ENCODE measurements at regions not wholly inside any gene's neighbourhood (a gene's known extent, or its start where the extent isn't known, plus 50 kb on each side); places are given as distances from the start of the nearest gene placed in this dataset.

- DNase-seq = no peak
- no peaks in the 10 kb centered on the region for H3K36me3 ChIP-seq
- H3K4me1 ChIP-seq = no peaks in the 10 kb centered on the region; the same call in 1 of the 2 replicates
- H3K27ac ChIP-seq = no peak overlapping the region
- H3K9me3 ChIP-seq (replicated peaks) = no peaks in the 10 kb centered on the region
- no peaks in the 10 kb centered on the region for H3K27me3 ChIP-seq
- no peak overlapping the region for H3K4me3 ChIP-seq
Observed at GRCh38 chr21:27397578-27397977, 430.7 kb upstream of the ADAMTS5 start.

GRCh38 chr21:27393726-27394125 lies 426.8 kb upstream of the ADAMTS5 start:
- Histone ChIP-seq H3K36me3 (no peaks in the 10 kb centered on the region), H3K27ac (no peak overlapping the region), H3K4me1 (no peaks in the 10 kb centered on the region), H3K27me3 (no peaks in the 10 kb centered on the region), H3K4me3 (no peak overlapping the region), H3K9me3 (replicated peaks) (no peaks in the 10 kb centered on the region)
- no peak for DNase-seq

GRCh38 chr21:27391990-27392389 lies 425.1 kb upstream of the ADAMTS5 start:
- H3K9me3 ChIP-seq (replicated peaks) = no peaks in the 10 kb centered on the region
- H3K36me3 ChIP-seq = no peaks in the 10 kb centered on the region
- no peak overlapping the region for H3K27ac ChIP-seq
- no peak overlapping the region for H3K4me3 ChIP-seq
- H3K27me3 ChIP-seq = no peaks in the 10 kb centered on the region
- no peak for DNase-seq
- H3K4me1 ChIP-seq = no peaks in the 10 kb centered on the region

GRCh38 chr21:27390384-27390783 lies 423.5 kb upstream of the ADAMTS5 start:
- no peaks in the 10 kb centered on the region for H3K27me3 ChIP-seq
- no peak for DNase-seq
- no peaks in the 10 kb centered on the region for H3K4me1 ChIP-seq
- no peak overlapping the region for H3K4me3 ChIP-seq
- no peaks in the 10 kb centered on the region for H3K36me3 ChIP-seq
- no peak overlapping the region for H3K27ac ChIP-seq
- H3K9me3 ChIP-seq (replicated peaks) = no peaks in the 10 kb centered on the region

GRCh38 chr21:27388825-27389224 lies 421.9 kb upstream of the ADAMTS5 start:
- no peaks in the 10 kb centered on the region; the same call in 1 of the 2 replicates for H3K4me1 ChIP-seq
- DNase-seq = no peak
- H3K36me3 ChIP-seq = no peaks in the 10 kb centered on the region
- H3K9me3 ChIP-seq (replicated peaks) = 0 out of 2 replicates have a peak, but pooled peaks cover 4% of the 10 kb centered on the region
- H3K27ac ChIP-seq = no peak overlapping the region
- no peaks in the 10 kb centered on the region for H3K27me3 ChIP-seq
- no peak overlapping the region for H3K4me3 ChIP-seq

- Histone ChIP-seq H3K4me3 (no peak overlapping the region), H3K9me3 (replicated peaks) (0 out of 2 replicates have a peak, but pooled peaks cover 7% of the 10 kb centered on the region), H3K27me3 (no peaks in the 10 kb centered on the region), H3K27ac (no peak overlapping the region), H3K4me1 (peaks cover 9% of the 10 kb centered on the region; the same call in 1 of the 2 replicates), H3K36me3 (no peaks in the 10 kb centered on the region)
- no peak for DNase-seq
Observed at GRCh38 chr21:27382404-27382803, 415.5 kb upstream of the ADAMTS5 start.

- Histone ChIP-seq H3K9me3 (replicated peaks) (0 out of 2 replicates have a peak, but pooled peaks cover 7% of the 10 kb centered on the region), H3K27me3 (no peaks in the 10 kb centered on the region), H3K4me3 (no peak overlapping the region), H3K36me3 (no peaks in the 10 kb centered on the region), H3K27ac (no peak overlapping the region), H3K4me1 (peaks cover 9% of the 10 kb centered on the region; the same call in 1 of the 2 replicates)
- no peak for DNase-seq
Observed at GRCh38 chr21:27380303-27380702, 413.4 kb upstream of the ADAMTS5 start.

- Histone ChIP-seq H3K4me1 (peaks cover 9% of the 10 kb centered on the region; the same call in 1 of the 2 replicates), H3K36me3 (no peaks in the 10 kb centered on the region), H3K27ac (no peak overlapping the region), H3K27me3 (no peaks in the 10 kb centered on the region), H3K4me3 (no peak overlapping the region), H3K9me3 (replicated peaks) (0 out of 2 replicates have a peak, but pooled peaks cover 4% of the 10 kb centered on the region)
- DNase-seq = no peak
Observed at GRCh38 chr21:27379354-27379753, 412.5 kb upstream of the ADAMTS5 start.

GRCh38 chr21:27372381-27372780 lies 405.5 kb upstream of the ADAMTS5 start:
- Histone ChIP-seq H3K9me3 (replicated peaks) (no peaks in the 10 kb centered on the region), H3K4me3 (no peak overlapping the region)

GRCh38 chr21:27371975-27372331 lies 405.1 kb upstream of the ADAMTS5 start:
- H3K4me1 ChIP-seq = peaks cover 22% of the 10 kb centered on the region
- no peaks in the 10 kb centered on the region for H3K27me3 ChIP-seq
- H3K27ac ChIP-seq = peak overlapping the region; percentile 64
- no peak overlapping the region for H3K4me3 ChIP-seq
- H3K36me3 ChIP-seq = no peaks in the 10 kb centered on the region
- DNase-seq = peak in 1 of 2 experiments; percentile 16
- H3K9me3 ChIP-seq (replicated peaks) = no peaks in the 10 kb centered on the region

More at GRCh38 chr21:27372381-27372780, 405.5 kb upstream of the ADAMTS5 start:
- no peaks in the 10 kb centered on the region for H3K27me3 ChIP-seq
- H3K27ac ChIP-seq = peak overlapping the region; percentile 64
- H3K4me1 ChIP-seq = peaks cover 22% of the 10 kb centered on the region
- DNase-seq = no peak
- H3K36me3 ChIP-seq = no peaks in the 10 kb centered on the region

- DNase-seq = no peak
- Histone ChIP-seq H3K4me3 (no peak overlapping the region), H3K4me1 (peaks cover 22% of the 10 kb centered on the region), H3K27ac (peak overlapping the region; percentile 64), H3K36me3 (no peaks in the 10 kb centered on the region), H3K27me3 (no peaks in the 10 kb centered on the region), H3K9me3 (replicated peaks) (no peaks in the 10 kb centered on the region)
Observed at GRCh38 chr21:27371115-27371974, 404.5 kb upstream of the ADAMTS5 start.

GRCh38 chr21:27369978-27370571 lies 403.2 kb upstream of the ADAMTS5 start:
- Histone ChIP-seq H3K4me1 (peaks cover 22% of the 10 kb centered on the region), H3K36me3 (no peaks in the 10 kb centered on the region), H3K27ac (no peak overlapping the region), H3K27me3 (no peaks in the 10 kb centered on the region), H3K9me3 (replicated peaks) (no peaks in the 10 kb centered on the region), H3K4me3 (no peak overlapping the region)
- DNase-seq = no peak

- Histone ChIP-seq H3K27me3 (no peaks in the 10 kb centered on the region), H3K27ac (no peak overlapping the region), H3K9me3 (replicated peaks) (no peaks in the 10 kb centered on the region), H3K4me1 (peaks cover 22% of the 10 kb centered on the region), H3K36me3 (no peaks in the 10 kb centered on the region), H3K4me3 (no peak overlapping the region)
- DNase-seq = no peak
Observed at GRCh38 chr21:27369234-27369633, 402.3 kb upstream of the ADAMTS5 start.

- Histone ChIP-seq H3K27me3 (no peaks in the 10 kb centered on the region), H3K4me3 (no peak overlapping the region), H3K4me1 (peaks cover 9% of the 10 kb centered on the region), H3K27ac (no peak overlapping the region), H3K36me3 (no peaks in the 10 kb centered on the region), H3K9me3 (replicated peaks) (no peaks in the 10 kb centered on the region)
- DNase-seq = no peak
Observed at GRCh38 chr21:27366646-27367235, 399.9 kb upstream of the ADAMTS5 start.

GRCh38 chr21:27366036-27366435 lies 399.1 kb upstream of the ADAMTS5 start:
- Histone ChIP-seq H3K9me3 (replicated peaks) (no peaks in the 10 kb centered on the region), H3K27me3 (no peaks in the 10 kb centered on the region), H3K27ac (no peak overlapping the region), H3K4me1 (peaks cover 2% of the 10 kb centered on the region; the same call in 1 of the 2 replicates), H3K36me3 (no peaks in the 10 kb centered on the region), H3K4me3 (no peak overlapping the region)
- DNase-seq = no peak
